ENCODE measurements at regions not wholly inside any gene's neighbourhood (a gene's known extent, or its start where the extent isn't known, plus 50 kb on each side); places are given as distances from the start of the nearest gene placed in this dataset.

DNA sequence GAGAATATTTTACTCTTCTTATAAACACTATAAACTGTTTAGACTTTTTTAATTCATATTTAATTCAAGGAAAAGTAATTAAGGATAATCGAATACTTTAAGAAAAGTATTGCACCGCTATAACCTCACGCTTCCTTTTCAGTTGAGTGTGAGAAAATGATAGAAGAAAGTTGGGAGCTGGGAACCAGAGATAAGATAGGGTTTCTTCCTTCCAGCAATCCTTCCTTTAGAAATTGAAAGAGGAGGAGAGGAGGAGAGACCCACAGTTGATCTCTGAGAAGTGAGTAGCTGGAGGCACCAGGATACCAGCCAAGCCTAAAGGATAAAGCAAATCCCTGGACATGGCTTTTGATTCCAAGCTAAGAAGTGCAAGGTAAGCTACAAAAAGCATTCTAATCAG, 242.3 kb upstream of the NOCT start:
- Histone ChIP-seq H3K9me3 (ENCODE audit: insufficient read depth, low read depth, low read length) (no peaks in the 10 kb centered on the region), H3K36me3 (ENCODE audit: insufficient read depth, low read length) (no peaks in the 10 kb centered on the region), H3K4me1 (ENCODE audit: insufficient read depth, low read length) (peaks cover 10% of the 10 kb centered on the region; the same call in 1 of the 2 replicates), H3K9ac (ENCODE audit: low read depth, low read length) (no peak overlapping the region), H3K4me3 (ENCODE audit: low read length) (no peak overlapping the region), H3K27me3 (ENCODE audit: insufficient read depth, low read length) (no peaks in the 10 kb centered on the region), H3K27ac (ENCODE audit: low read depth, low read length) (no peak overlapping the region)
- 98% methylated on average over 3 of the region's 3 CpGs for WGBS

DNA sequence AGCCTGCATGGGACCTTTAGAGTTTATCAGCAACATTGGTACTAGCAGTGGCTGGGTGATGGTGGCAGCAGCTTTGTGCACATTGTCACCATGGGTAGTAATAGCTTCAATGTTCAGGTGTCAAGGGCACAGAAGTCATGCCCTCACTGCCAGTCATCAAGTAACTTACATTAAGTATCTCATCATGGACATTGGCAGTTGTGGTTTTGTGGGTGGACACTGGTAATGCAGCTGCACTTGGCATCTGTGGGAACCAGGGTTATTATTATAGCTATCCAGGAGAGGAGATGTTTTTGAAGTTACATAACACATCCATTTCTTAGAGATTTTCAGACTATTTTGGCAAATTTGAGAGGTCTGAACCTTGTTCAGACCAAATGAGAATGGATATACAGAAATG, 243.2 kb upstream of the NOCT start:
- Histone ChIP-seq H3K9ac (ENCODE audit: low read depth, low read length) (no peak overlapping the region), H3K4me1 (ENCODE audit: insufficient read depth, low read length) (peaks cover 10% of the 10 kb centered on the region; the same call in 1 of the 2 replicates), H3K36me3 (ENCODE audit: insufficient read depth, low read length) (no peaks in the 10 kb centered on the region), H3K9me3 (ENCODE audit: insufficient read depth, low read depth, low read length) (no peaks in the 10 kb centered on the region), H3K4me3 (ENCODE audit: low read length) (no peak overlapping the region), H3K27me3 (ENCODE audit: insufficient read depth, low read length) (no peaks in the 10 kb centered on the region), H3K27ac (ENCODE audit: low read depth, low read length) (no peak overlapping the region)

DNA sequence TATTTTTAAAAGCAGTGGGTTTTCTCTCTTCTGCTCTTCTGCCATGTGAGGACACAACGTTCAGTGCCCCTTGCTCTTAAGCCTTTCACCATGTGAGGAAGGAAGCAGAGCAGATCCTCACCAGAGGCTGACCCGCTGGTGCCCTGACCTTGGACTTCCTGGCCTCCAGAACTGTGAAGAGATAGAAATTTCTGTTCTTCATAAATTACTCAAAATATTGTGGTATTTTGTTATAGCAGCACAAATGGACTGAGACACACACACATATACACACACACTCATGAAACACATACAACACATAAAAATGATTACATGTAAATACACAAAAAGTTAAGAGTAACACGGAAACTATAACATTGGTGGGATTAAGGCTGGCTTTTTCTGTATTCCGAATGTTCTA, 244.8 kb upstream of the NOCT start:
- H3K27me3 ChIP-seq (ENCODE audit: insufficient read depth, low read length), result no peaks in the 10 kb centered on the region
- no peaks in the 10 kb centered on the region for H3K36me3 ChIP-seq (ENCODE audit: insufficient read depth, low read length)
- peaks cover 8% of the 10 kb centered on the region; the same call in 1 of the 2 replicates for H3K4me1 ChIP-seq (ENCODE audit: insufficient read depth, low read length)
- no peak overlapping the region for H3K9ac ChIP-seq (ENCODE audit: low read depth, low read length)
- WGBS, result 91% methylated on average over 3 of the region's 4 CpGs
- no peak overlapping the region for H3K27ac ChIP-seq (ENCODE audit: low read depth, low read length)
- H3K4me3 ChIP-seq (ENCODE audit: low read length), result no peak overlapping the region
- H3K9me3 ChIP-seq (ENCODE audit: insufficient read depth, low read depth, low read length), result no peaks in the 10 kb centered on the region

DNA sequence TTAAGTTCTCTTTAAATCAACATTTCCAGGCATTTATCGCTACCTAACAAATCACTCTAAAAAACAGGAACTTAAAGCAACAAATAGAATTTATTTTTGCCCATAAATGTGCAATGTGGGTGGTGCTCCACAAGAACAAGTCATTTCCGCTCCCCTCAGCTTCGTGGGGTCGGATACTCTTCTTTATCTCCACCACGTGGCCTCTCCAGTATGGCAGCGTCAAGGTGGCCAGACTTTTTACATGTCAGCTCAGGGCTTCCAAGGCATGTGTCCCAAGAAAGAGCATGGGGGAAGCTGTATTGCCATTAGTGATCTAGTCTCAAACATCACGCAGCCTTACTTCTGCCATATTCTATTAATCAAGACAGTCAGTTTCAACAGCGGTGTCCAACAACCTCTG, 249.2 kb upstream of the NOCT start:
- no peaks in the 10 kb centered on the region for H3K36me3 ChIP-seq (ENCODE audit: insufficient read depth, low read length)
- H3K4me1 ChIP-seq (ENCODE audit: insufficient read depth, low read length), result no peaks in the 10 kb centered on the region
- no peak overlapping the region for H3K4me3 ChIP-seq (ENCODE audit: low read length)
- H3K9ac ChIP-seq (ENCODE audit: low read depth, low read length), result no peak overlapping the region
- 98% methylated on average over 8 of the region's 8 CpGs for WGBS
- no peaks in the 10 kb centered on the region for H3K9me3 ChIP-seq (ENCODE audit: insufficient read depth, low read depth, low read length)
- H3K27ac ChIP-seq (ENCODE audit: low read depth, low read length), result no peak overlapping the region
- H3K27me3 ChIP-seq (ENCODE audit: insufficient read depth, low read length), result no peaks in the 10 kb centered on the region

DNA sequence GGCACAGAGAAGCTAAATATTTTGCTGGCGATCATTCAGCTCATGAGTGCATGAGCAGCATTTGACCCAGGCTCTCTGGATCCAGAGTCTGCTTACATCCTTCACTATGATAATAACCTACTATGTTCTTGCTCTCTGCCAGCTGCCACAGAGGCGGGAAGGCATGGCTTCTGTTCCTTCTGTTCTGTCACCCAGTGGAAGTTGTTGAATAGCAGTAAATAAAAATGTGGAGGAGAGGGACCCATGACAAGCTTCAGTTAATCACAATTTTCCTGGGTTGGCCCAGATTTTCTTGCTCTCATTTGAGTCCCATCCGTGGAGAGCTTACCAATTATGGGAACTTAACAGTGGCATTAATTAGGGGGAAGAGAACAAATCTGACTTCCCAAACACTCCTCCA, 250.1 kb upstream of the NOCT start:
- no peaks in the 10 kb centered on the region for H3K36me3 ChIP-seq (ENCODE audit: insufficient read depth, low read length)
- no peaks in the 10 kb centered on the region for H3K4me1 ChIP-seq (ENCODE audit: insufficient read depth, low read length)
- H3K9me3 ChIP-seq (ENCODE audit: insufficient read depth, low read depth, low read length), result no peaks in the 10 kb centered on the region
- H3K4me3 ChIP-seq (ENCODE audit: low read length), result no peak overlapping the region
- H3K27me3 ChIP-seq (ENCODE audit: insufficient read depth, low read length), result no peaks in the 10 kb centered on the region
- 84% methylated on average over 3 of the region's 3 CpGs for WGBS
- H3K9ac ChIP-seq (ENCODE audit: low read depth, low read length), result no peak overlapping the region
- H3K27ac ChIP-seq (ENCODE audit: low read depth, low read length), result no peak overlapping the region

DNA sequence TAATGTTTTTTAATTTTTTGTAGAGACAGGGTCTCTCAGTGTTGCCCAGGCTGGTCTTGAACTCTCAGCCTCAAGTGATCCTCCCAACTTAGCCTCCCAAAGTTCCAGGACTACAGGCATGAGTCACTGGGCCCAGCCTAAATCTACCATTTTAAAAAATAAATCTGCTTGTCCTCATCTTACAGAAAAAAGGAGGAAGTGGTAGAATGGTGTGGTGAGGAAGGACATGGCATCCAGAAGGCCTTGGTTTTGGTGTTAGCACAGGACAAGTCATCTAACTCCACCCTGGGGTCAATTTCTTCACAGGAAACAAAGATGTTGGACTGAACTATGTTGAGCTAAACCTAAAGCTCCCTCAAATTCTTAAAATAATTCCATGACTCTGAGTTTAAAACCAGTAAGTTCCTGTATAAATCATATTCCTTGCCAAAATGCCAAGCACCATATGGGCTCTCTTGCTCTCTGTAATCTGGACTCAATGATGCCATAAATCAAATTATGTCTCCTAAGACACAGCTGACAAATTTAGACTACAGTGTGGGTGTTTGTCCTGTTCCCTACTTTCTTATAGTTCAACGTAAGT, 253.9 kb upstream of the NOCT start:
- no peaks in the 10 kb centered on the region for H3K27me3 ChIP-seq (ENCODE audit: insufficient read depth, low read length)

DNA sequence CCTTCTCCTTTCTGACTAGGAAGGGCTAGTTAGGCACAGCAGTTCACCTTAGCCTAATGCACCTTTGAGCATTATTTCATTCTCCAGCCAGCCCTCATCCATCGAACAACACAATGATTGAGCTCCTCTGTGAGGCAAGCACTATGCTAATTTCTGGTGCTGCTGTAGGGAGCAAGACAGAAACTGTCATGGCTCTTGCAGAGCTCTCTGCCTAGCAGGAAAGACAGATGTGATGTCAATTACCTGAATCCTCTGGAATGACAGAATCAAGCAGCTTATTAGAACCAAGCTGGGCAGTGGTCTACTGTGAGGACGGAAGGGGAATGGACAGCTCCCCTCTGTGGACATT, 256.1 kb upstream of the NOCT start:
- no peaks in the 10 kb centered on the region for H3K36me3 ChIP-seq (ENCODE audit: insufficient read depth, low read length)
- no peaks in the 10 kb centered on the region for H3K4me1 ChIP-seq (ENCODE audit: insufficient read depth, low read length)
- no peak overlapping the region for H3K4me3 ChIP-seq (ENCODE audit: low read length)
- no peak overlapping the region for H3K9ac ChIP-seq (ENCODE audit: low read depth, low read length)
- no peaks in the 10 kb centered on the region for H3K9me3 ChIP-seq (ENCODE audit: insufficient read depth, low read depth, low read length)
- H3K27me3 ChIP-seq (ENCODE audit: insufficient read depth, low read length), result no peaks in the 10 kb centered on the region
- no peak overlapping the region for H3K27ac ChIP-seq (ENCODE audit: low read depth, low read length)
- 67% methylated on average over 2 of the region's 2 CpGs for WGBS

More for the DNA sequence above, 253.9 kb upstream of the NOCT start:
- Histone ChIP-seq H3K9me3 (ENCODE audit: insufficient read depth, low read depth, low read length) (no peaks in the 10 kb centered on the region), H3K9ac (ENCODE audit: low read depth, low read length) (no peak overlapping the region), H3K36me3 (ENCODE audit: insufficient read depth, low read length) (no peaks in the 10 kb centered on the region), H3K27ac (ENCODE audit: low read depth, low read length) (no peak overlapping the region), H3K4me3 (ENCODE audit: low read length) (no peak overlapping the region), H3K4me1 (ENCODE audit: insufficient read depth, low read length) (no peaks in the 10 kb centered on the region)
- 92% methylated on average over 1 of the region's 1 CpG for WGBS

DNA sequence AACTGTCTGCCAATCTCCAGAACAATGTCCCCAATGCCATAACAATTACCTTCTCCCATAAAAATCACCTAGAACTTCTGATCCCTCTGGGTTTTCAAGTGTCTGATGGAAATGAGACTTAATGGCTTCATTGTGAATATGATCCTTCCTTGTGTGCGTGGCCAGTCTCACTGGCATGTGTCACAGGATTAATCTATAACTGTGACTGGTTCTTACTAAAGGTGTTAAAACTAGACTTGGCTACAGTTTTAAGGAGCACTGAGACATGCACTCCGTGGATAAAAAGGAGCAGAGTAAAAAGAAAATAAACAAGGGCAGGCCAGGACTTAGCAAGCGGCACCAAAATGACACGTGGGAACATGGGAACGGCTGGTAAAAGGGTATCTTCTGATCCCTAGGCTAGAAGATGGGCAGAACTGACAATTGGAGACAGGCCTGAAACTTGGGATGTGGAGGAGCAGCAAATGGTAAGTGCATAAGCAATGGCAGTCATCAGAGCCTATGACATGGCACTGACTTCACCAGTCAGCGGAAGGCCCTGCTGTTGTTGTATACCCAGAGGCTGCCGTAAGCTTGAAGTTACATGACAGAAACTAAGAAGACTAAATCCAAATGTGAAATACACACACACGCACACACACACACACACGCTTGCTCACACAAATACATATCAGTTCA, 256.6 kb upstream of the NOCT start:
- Histone ChIP-seq H3K27me3 (ENCODE audit: insufficient read depth, low read length) (no peaks in the 10 kb centered on the region), H3K36me3 (ENCODE audit: insufficient read depth, low read length) (no peaks in the 10 kb centered on the region), H3K4me1 (ENCODE audit: insufficient read depth, low read length) (no peaks in the 10 kb centered on the region), H3K9ac (ENCODE audit: low read depth, low read length) (no peak overlapping the region), H3K4me3 (ENCODE audit: low read length) (no peak overlapping the region), H3K27ac (ENCODE audit: low read depth, low read length) (no peak overlapping the region), H3K9me3 (ENCODE audit: insufficient read depth, low read depth, low read length) (0 out of 2 replicates have a peak, but pooled peaks cover under 1% of the 10 kb centered on the region)
- WGBS, result 94% methylated on average over 9 of the region's 9 CpGs

DNA sequence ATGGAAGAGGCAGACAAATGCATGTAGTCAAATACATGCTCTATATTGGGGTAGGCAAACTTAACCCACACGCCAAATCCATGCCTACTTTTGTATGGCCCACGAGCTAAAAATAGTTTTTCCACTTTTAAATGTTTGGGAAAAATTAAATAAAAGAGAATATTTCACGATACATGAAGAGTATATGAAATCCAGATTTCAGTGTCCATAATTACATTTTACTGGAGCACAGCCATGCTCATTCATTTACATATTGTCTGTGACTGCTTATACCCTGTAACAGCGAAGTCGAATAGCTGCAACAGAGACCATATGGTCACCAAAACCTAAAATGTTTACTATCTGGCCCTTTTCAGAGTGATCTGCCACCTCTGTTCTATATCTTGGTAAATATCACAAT, 257.4 kb upstream of the NOCT start:
- Histone ChIP-seq H3K4me3 (ENCODE audit: low read length) (no peak overlapping the region), H3K9ac (ENCODE audit: low read depth, low read length) (no peak overlapping the region), H3K27me3 (ENCODE audit: insufficient read depth, low read length) (no peaks in the 10 kb centered on the region), H3K36me3 (ENCODE audit: insufficient read depth, low read length) (no peaks in the 10 kb centered on the region), H3K27ac (ENCODE audit: low read depth, low read length) (no peak overlapping the region), H3K9me3 (ENCODE audit: insufficient read depth, low read depth, low read length) (peaks cover 5% of the 10 kb centered on the region; the same call in 1 of the 2 replicates), H3K4me1 (ENCODE audit: insufficient read depth, low read length) (no peaks in the 10 kb centered on the region)
- 97% methylated on average over 5 of the region's 5 CpGs for WGBS

DNA sequence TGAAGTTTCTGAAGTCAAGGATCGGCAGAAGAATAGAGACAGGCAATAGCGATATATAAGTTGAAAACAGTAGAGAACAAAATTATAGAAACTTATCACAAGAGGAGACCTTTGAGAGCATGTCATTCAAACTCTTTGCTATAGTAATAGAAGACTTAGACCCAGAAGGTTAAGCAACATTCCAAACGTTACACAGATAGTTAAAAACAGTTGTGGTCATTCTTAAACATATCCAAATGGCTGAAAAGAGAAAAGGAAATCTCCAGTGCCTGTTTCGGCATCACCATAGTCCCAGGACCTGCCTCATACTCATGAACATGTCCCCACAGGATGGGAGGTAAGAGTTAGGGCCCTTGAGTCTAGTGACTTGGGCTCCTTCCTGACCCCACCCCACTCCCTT, 258.1 kb upstream of the NOCT start:
- Histone ChIP-seq H3K9me3 (ENCODE audit: insufficient read depth, low read depth, low read length) (peaks cover 9% of the 10 kb centered on the region; the same call in 1 of the 2 replicates), H3K36me3 (ENCODE audit: insufficient read depth, low read length) (no peaks in the 10 kb centered on the region), H3K4me3 (ENCODE audit: low read length) (no peak overlapping the region), H3K27me3 (ENCODE audit: insufficient read depth, low read length) (no peaks in the 10 kb centered on the region), H3K27ac (ENCODE audit: low read depth, low read length) (no peak overlapping the region), H3K4me1 (ENCODE audit: insufficient read depth, low read length) (no peaks in the 10 kb centered on the region), H3K9ac (ENCODE audit: low read depth, low read length) (no peak overlapping the region)
- WGBS, result 79% methylated on average over 2 of the region's 4 CpGs

DNA sequence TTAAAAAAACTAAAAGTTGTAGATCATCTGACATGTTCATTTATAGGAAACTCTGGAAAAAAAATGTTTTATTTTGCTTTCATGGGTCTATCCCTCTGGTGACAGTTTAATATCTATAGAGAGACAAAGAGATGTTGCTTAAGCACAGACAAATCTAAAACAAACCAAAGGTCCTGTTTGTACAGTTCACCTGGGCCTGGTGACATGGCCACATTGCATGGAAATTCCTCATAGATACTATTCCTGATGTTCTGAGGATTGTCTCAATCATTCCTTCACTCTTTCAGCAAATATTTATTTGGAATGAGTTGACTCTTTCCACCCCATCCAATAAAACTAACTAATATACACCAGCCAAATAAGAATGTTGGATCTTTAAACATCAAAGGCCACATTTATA, 259.1 kb upstream of the NOCT start:
- Histone ChIP-seq H3K4me3 (ENCODE audit: low read length) (no peak overlapping the region), H3K27me3 (ENCODE audit: insufficient read depth, low read length) (no peaks in the 10 kb centered on the region), H3K4me1 (ENCODE audit: insufficient read depth, low read length) (no peaks in the 10 kb centered on the region), H3K9me3 (ENCODE audit: insufficient read depth, low read depth, low read length) (peaks cover 9% of the 10 kb centered on the region; the same call in 1 of the 2 replicates), H3K9ac (ENCODE audit: low read depth, low read length) (no peak overlapping the region), H3K36me3 (ENCODE audit: insufficient read depth, low read length) (no peaks in the 10 kb centered on the region), H3K27ac (ENCODE audit: low read depth, low read length) (no peak overlapping the region)

DNA sequence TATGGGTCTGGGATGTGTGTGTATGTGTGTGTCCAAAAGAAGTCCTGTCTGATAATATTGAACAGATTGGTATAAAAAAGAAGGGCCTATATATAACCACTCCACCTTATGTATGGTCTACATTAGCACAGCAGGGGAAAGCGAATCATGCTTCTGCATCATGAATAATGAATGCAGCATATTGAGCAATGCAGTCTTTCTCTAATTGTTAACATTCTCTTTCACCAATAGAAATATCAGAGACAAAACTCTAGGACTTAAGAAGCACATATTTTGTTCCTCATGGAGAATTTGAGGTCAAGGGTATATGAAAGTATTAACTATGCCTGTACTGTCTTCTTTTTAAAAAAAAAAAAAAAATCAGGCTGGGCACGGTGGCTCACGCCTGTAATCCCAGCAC, 264.3 kb upstream of the NOCT start:
- WGBS, result 100% methylated on average over 2 of the region's 3 CpGs
- Histone ChIP-seq H3K4me3 (ENCODE audit: low read length) (no peak overlapping the region), H3K27me3 (ENCODE audit: insufficient read depth, low read length) (no peaks in the 10 kb centered on the region), H3K27ac (ENCODE audit: low read depth, low read length) (no peak overlapping the region), H3K9ac (ENCODE audit: low read depth, low read length) (no peak overlapping the region), H3K9me3 (ENCODE audit: insufficient read depth, low read depth, low read length) (peaks cover 9% of the 10 kb centered on the region; the same call in 1 of the 2 replicates), H3K36me3 (ENCODE audit: insufficient read depth, low read length) (no peaks in the 10 kb centered on the region), H3K4me1 (ENCODE audit: insufficient read depth, low read length) (no peaks in the 10 kb centered on the region)
